ENCODE measurements at regions not wholly inside any gene's neighbourhood (a gene's known extent, or its start where the extent isn't known, plus 50 kb on each side); places are given as distances from the start of the nearest gene placed in this dataset.

GRCh38 chr2:199105826-199106225 is 351.9 kb downstream of the SATB2 start:
- TF ChIP-seq CTCF (IDR thresholded peaks at IDR 0.05; ENCODE audit: low read depth, low read length) = no peak
- Histone ChIP-seq H3K4me3 (no peak overlapping the region), H3K36me3 (no peaks in the 10 kb centered on the region), H3K27me3 (no peaks in the 10 kb centered on the region), H3K27ac (no peak overlapping the region), H3K4me1 (ENCODE audit: low read depth) (no peaks in the 10 kb centered on the region), H3K9me3 (ENCODE audit: low read depth) (no peaks in the 10 kb centered on the region)
- no peak for DNase-seq (ENCODE audit: low read depth in 1 of 2, low spot score in 1 of 2)

- no peaks in the 10 kb centered on the region for H3K9me3 ChIP-seq (ENCODE audit: low read depth)
- H3K4me3 ChIP-seq = no peak overlapping the region
- no peaks in the 10 kb centered on the region for H3K36me3 ChIP-seq
- TF ChIP-seq CTCF (IDR thresholded peaks at IDR 0.05; ENCODE audit: low read depth, low read length) = no peak
- H3K27ac ChIP-seq = no peak overlapping the region
- no peaks in the 10 kb centered on the region for H3K27me3 ChIP-seq
- DNase-seq (ENCODE audit: low read depth in 1 of 2, low spot score in 1 of 2) = no peak
- no peaks in the 10 kb centered on the region for H3K4me1 ChIP-seq (ENCODE audit: low read depth)
Observed at GRCh38 chr2:199101487-199101886, 356.3 kb downstream of the SATB2 start.

- Histone ChIP-seq H3K4me1 (ENCODE audit: low read depth) (no peaks in the 10 kb centered on the region), H3K9me3 (ENCODE audit: low read depth) (no peaks in the 10 kb centered on the region), H3K4me3 (no peak overlapping the region), H3K27me3 (no peaks in the 10 kb centered on the region), H3K27ac (no peak overlapping the region), H3K36me3 (no peaks in the 10 kb centered on the region)
- DNase-seq (ENCODE audit: low read depth in 1 of 2, low spot score in 1 of 2) = no peak
- TF ChIP-seq CTCF (IDR thresholded peaks at IDR 0.05; ENCODE audit: low read depth, low read length) = no peak
Observed at GRCh38 chr2:199100326-199101110, 357.2 kb downstream of the SATB2 start.

GRCh38 chr2:199092419-199092818 is 365.3 kb downstream of the SATB2 start:
- no peak for DNase-seq (ENCODE audit: low read depth in 1 of 2, low spot score in 1 of 2)
- no peaks in the 10 kb centered on the region for H3K27me3 ChIP-seq
- no peaks in the 10 kb centered on the region for H3K9me3 ChIP-seq (ENCODE audit: low read depth)
- H3K4me1 ChIP-seq (ENCODE audit: low read depth) = no peaks in the 10 kb centered on the region
- no peak for TF ChIP-seq CTCF (IDR thresholded peaks at IDR 0.05; ENCODE audit: low read depth, low read length)
- no peak overlapping the region for H3K4me3 ChIP-seq
- H3K36me3 ChIP-seq = no peaks in the 10 kb centered on the region
- no peak overlapping the region for H3K27ac ChIP-seq

GRCh38 chr2:199085261-199085660 is 372.5 kb downstream of the SATB2 start:
- no peaks in the 10 kb centered on the region for H3K27me3 ChIP-seq
- no peak overlapping the region for H3K4me3 ChIP-seq
- TF ChIP-seq CTCF (IDR thresholded peaks at IDR 0.05; ENCODE audit: low read depth, low read length) = no peak
- H3K36me3 ChIP-seq = no peaks in the 10 kb centered on the region
- no peaks in the 10 kb centered on the region for H3K4me1 ChIP-seq (ENCODE audit: low read depth)
- no peaks in the 10 kb centered on the region for H3K9me3 ChIP-seq (ENCODE audit: low read depth)
- no peak for DNase-seq (ENCODE audit: low read depth in 1 of 2, low spot score in 1 of 2)
- no peak overlapping the region for H3K27ac ChIP-seq

Measured in cardiac muscle cell (in vitro differentiated cells and primary cell).